ENCODE measurements at regions not wholly inside any gene's neighbourhood (a gene's known extent, or its start where the extent isn't known, plus 50 kb on each side); places are given as distances from the start of the nearest gene placed in this dataset.
"Not testable (repeated sequence)": the region's sequence is repeated elsewhere in the genome, so short reads cannot be mapped to it uniquely, and the experiment has no call there.

GRCh38 chr18:65608471-65608870 is 142.3 kb upstream of the CDH7 start:
- Mint-ChIP-seq H3K4me1 (no peaks in the 10 kb centered on the region), H3K27me3 (no peaks in the 10 kb centered on the region), H3K27ac (ENCODE audit: low read depth) (no peak overlapping the region), H3K9me3 (peaks cover 22% of the 10 kb centered on the region), H3K4me3 (no peak overlapping the region), H3K36me3 (ENCODE audit: insufficient read depth) (no peaks in the 10 kb centered on the region)
- no peak for DNase-seq (ENCODE audit: low spot score in 2 of 2)
- no peak for ATAC-seq (replicated peaks; ENCODE audit: extremely low read depth, poor library complexity, severe bottlenecking)

DNA sequence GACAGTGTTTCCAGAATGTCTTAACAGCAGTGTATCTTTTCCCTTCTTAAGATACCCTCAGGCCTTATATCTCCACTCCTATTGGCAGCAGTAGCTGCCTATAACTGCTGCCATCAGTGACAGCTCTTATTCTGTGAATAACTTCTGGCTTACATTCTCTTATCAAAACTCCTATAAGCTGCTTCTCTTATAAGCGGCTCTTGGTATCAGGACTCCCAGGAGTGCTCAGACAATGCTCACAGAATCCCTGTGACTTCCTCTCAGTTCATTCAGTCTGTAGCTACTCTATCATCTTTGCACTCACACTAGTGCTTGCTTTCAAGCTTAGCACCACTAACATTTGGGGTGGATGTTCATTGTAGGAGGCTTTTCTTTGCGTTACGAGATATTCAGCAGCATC is 143.7 kb upstream of the CDH7 start:
- Mint-ChIP-seq H3K27ac (ENCODE audit: low read depth) (no peak overlapping the region), H3K9me3 (peaks cover 21% of the 10 kb centered on the region), H3K36me3 (ENCODE audit: insufficient read depth) (no peaks in the 10 kb centered on the region), H3K27me3 (no peaks in the 10 kb centered on the region), H3K4me3 (no peak overlapping the region), H3K4me1 (no peaks in the 10 kb centered on the region)
- DNase-seq (ENCODE audit: low spot score in 2 of 2) (no peak), ATAC-seq (replicated peaks; ENCODE audit: extremely low read depth, poor library complexity, severe bottlenecking) (no peak)

DNA sequence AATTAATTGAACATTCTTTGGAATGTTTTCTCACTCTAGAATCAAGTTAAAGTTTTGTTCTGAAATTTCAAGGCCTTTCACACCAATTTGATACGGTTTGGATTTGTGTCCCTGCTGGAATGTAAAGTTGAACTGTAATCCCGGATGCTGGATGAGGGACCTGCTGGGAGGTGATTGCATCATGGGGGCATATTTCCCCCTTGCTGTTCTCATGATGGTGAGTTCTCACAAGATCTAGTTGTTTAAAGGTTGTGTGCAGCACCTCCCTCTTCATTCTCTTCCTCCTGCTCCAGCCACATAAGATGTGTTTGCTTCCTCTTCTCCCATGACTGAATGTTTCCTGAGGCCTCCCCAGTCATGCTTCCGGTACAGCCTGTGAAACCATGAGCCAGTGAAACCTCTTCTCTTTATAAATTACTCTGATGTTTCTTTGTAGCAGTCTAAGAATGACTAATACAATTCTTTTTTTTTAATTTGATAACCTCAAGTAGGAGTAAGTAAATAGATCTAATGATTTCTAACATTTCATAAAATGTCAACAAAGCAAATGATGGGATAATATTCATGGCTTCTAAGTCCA is 144.2 kb upstream of the CDH7 start:
- DNase-seq (ENCODE audit: low spot score in 2 of 2) (no peak), ATAC-seq (replicated peaks; ENCODE audit: extremely low read depth, poor library complexity, severe bottlenecking) (no peak)
- Mint-ChIP-seq H3K9me3 (peaks cover 22% of the 10 kb centered on the region), H3K4me1 (no peaks in the 10 kb centered on the region), H3K27ac (ENCODE audit: low read depth) (no peak overlapping the region), H3K4me3 (no peak overlapping the region), H3K27me3 (no peaks in the 10 kb centered on the region), H3K36me3 (ENCODE audit: insufficient read depth) (no peaks in the 10 kb centered on the region)

- not testable (repeated sequence) for H3K4me1 Mint-ChIP-seq; H3K27me3 Mint-ChIP-seq; H3K4me3 Mint-ChIP-seq; ATAC-seq (replicated peaks; ENCODE audit: extremely low read depth, poor library complexity, severe bottlenecking); H3K27ac Mint-ChIP-seq (ENCODE audit: low read depth); H3K36me3 Mint-ChIP-seq (ENCODE audit: insufficient read depth); DNase-seq (ENCODE audit: low spot score in 2 of 2)
- H3K9me3 Mint-ChIP-seq: peaks cover 22% of the 10 kb centered on the region
Measured at GRCh38 chr18:65605352-65605751, 145.5 kb upstream of the CDH7 start.

DNA sequence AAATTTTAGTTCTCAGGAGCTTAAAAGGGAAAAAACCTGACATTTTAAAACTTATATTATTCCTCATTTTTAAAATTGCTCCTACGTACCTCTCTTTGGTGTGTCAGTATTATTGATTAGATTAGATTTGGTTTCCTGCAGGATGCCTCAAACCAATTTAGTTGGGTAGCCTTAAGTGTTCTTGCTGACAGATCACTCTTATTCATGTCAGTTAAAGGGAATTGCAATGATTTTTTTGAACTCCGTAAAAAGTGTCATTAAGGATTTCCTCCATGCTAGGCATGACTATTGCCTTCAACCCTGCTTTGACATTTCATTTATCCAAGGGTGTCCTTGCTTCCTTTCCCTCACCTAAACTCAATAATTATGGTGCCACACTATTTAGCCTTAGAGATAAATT is 149.0 kb upstream of the CDH7 start:
- no peak for ATAC-seq (replicated peaks; ENCODE audit: extremely low read depth, poor library complexity, severe bottlenecking)
- H3K4me3 Mint-ChIP-seq: no peak overlapping the region
- no peaks in the 10 kb centered on the region for H3K36me3 Mint-ChIP-seq (ENCODE audit: insufficient read depth)
- peaks cover 15% of the 10 kb centered on the region for H3K9me3 Mint-ChIP-seq
- H3K27ac Mint-ChIP-seq (ENCODE audit: low read depth): no peak overlapping the region
- no peaks in the 10 kb centered on the region for H3K27me3 Mint-ChIP-seq
- DNase-seq (ENCODE audit: low spot score in 2 of 2): no peak
- H3K4me1 Mint-ChIP-seq: no peaks in the 10 kb centered on the region

DNA sequence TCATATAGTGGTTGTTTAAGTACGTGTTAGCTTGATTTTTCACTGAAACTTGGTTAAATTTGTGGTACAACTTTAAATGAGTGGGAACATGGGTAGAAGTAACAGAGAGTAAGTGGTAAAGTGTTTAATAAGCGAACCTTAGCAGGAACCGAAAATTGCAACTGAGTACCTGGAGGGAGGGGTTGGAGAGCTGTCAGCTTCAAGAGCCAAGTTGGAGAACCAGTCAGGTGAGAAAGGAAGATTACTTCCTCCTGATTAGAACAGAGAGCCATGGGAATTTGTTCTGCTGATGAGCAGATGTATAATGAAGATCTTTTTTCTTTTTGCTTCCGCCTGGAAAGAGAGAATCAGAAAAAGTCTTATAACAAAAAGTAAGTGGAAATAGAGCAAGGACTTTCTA is 158.4 kb upstream of the CDH7 start:
- H3K4me3 Mint-ChIP-seq: no peak overlapping the region
- DNase-seq (ENCODE audit: low spot score in 2 of 2) (no peak), ATAC-seq (replicated peaks; ENCODE audit: extremely low read depth, poor library complexity, severe bottlenecking) (no peak)
- H3K27ac Mint-ChIP-seq (ENCODE audit: low read depth): no peak overlapping the region
- no peaks in the 10 kb centered on the region for H3K36me3 Mint-ChIP-seq (ENCODE audit: insufficient read depth)
- no peaks in the 10 kb centered on the region for H3K27me3 Mint-ChIP-seq
- no peaks in the 10 kb centered on the region for H3K4me1 Mint-ChIP-seq
- H3K9me3 Mint-ChIP-seq: peaks cover 30% of the 10 kb centered on the region

GRCh38 chr18:65587491-65587890 is 163.3 kb upstream of the CDH7 start:
- ATAC-seq (replicated peaks; ENCODE audit: extremely low read depth, poor library complexity, severe bottlenecking) (no peak), DNase-seq (ENCODE audit: low spot score in 2 of 2) (no peak)
- H3K36me3 Mint-ChIP-seq (ENCODE audit: insufficient read depth): no peaks in the 10 kb centered on the region
- no peaks in the 10 kb centered on the region for H3K4me1 Mint-ChIP-seq
- no peak overlapping the region for H3K4me3 Mint-ChIP-seq
- no peak overlapping the region for H3K27ac Mint-ChIP-seq (ENCODE audit: low read depth)
- H3K9me3 Mint-ChIP-seq: peaks cover 36% of the 10 kb centered on the region
- no peaks in the 10 kb centered on the region for H3K27me3 Mint-ChIP-seq

DNA sequence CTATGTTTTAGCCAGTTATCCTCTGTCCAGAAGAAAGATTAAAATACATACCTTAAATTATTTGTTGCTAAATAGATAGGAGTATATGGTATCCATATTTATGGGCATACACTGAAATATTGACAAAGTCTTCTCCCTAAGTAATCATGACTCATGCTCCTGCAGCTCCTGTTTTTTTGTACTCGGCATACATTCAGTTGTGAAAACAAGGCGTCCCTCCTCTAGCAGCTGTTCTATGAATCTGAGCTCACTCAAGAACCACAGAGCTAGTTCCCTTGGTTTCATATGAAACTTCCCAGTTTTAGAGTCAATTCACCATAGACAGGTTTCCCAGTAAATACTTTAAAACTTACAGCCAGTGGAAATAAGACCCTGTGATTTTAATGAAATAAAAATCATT is 168.7 kb upstream of the CDH7 start:
- not testable (repeated sequence) for H3K27ac Mint-ChIP-seq (ENCODE audit: low read depth); ATAC-seq (replicated peaks; ENCODE audit: extremely low read depth, poor library complexity, severe bottlenecking)
- H3K9me3 Mint-ChIP-seq: peaks cover 18% of the 10 kb centered on the region

GRCh38 chr18:65568866-65569265 is 181.9 kb upstream of the CDH7 start:
- H3K9me3 Mint-ChIP-seq: no peaks in the 10 kb centered on the region
- H3K4me1 Mint-ChIP-seq: no peaks in the 10 kb centered on the region
- H3K27me3 Mint-ChIP-seq: no peaks in the 10 kb centered on the region
- no peaks in the 10 kb centered on the region for H3K36me3 Mint-ChIP-seq (ENCODE audit: insufficient read depth)
- DNase-seq (ENCODE audit: low spot score in 2 of 2): no peak
- H3K27ac Mint-ChIP-seq (ENCODE audit: low read depth): no peak overlapping the region
- H3K4me3 Mint-ChIP-seq: no peak overlapping the region
- ATAC-seq (replicated peaks; ENCODE audit: extremely low read depth, poor library complexity, severe bottlenecking): no peak

More for the DNA sequence above, 168.7 kb upstream of the CDH7 start:
- H3K4me1 Mint-ChIP-seq; H3K4me3 Mint-ChIP-seq; H3K36me3 Mint-ChIP-seq (ENCODE audit: insufficient read depth); H3K27me3 Mint-ChIP-seq; DNase-seq (ENCODE audit: low spot score in 2 of 2): not testable (repeated sequence)

DNA sequence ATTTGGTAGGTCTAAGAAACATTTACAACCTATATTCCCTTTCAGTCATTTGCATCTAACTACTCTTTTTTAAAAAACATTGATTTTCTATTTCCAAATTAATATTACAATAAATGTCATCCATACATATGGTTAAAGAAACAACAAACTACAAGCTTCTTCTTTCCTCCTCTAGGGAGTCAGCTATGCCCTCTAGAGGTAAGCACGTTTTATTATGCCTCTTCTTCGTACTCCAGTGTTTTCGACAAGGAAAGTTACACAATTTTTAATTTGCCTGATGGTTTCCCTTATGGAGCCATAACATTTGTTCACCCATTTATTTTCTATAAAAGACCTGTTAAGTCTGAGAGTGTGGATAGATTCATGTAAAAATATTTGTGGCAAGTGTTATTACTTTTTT is 183.4 kb upstream of the CDH7 start:
- no peaks in the 10 kb centered on the region for H3K27me3 Mint-ChIP-seq
- H3K4me3 Mint-ChIP-seq: no peak overlapping the region
- DNase-seq (ENCODE audit: low spot score in 2 of 2) (no peak), ATAC-seq (replicated peaks; ENCODE audit: extremely low read depth, poor library complexity, severe bottlenecking) (no peak)
- H3K4me1 Mint-ChIP-seq: no peaks in the 10 kb centered on the region
- H3K9me3 Mint-ChIP-seq: no peaks in the 10 kb centered on the region
- no peaks in the 10 kb centered on the region for H3K36me3 Mint-ChIP-seq (ENCODE audit: insufficient read depth)
- no peak overlapping the region for H3K27ac Mint-ChIP-seq (ENCODE audit: low read depth)

DNA sequence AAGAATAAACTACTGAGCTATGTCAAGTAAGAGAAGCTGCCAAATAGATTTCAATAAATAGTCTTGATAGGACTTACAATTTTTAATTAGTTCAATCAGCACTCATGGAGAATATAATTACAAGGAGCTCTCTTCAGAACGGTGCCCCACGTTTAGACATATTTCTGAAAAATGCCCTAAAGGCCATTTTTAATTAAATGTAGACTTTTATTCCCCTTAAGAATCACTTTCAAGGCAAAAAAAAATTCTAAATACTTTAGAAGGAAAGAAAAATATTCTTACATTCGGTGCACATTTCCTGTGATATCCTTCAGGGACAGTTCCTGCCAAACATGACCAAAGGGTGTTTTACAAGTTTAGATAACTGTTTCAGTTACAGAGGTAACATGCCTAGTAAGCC is 202.5 kb upstream of the CDH7 start:
- DNase-seq (ENCODE audit: low spot score in 2 of 2) (no peak), ATAC-seq (replicated peaks; ENCODE audit: extremely low read depth, poor library complexity, severe bottlenecking) (no peak)
- no peaks in the 10 kb centered on the region for H3K27me3 Mint-ChIP-seq
- H3K9me3 Mint-ChIP-seq: peaks cover 7% of the 10 kb centered on the region
- H3K4me3 Mint-ChIP-seq: no peak overlapping the region
- no peak overlapping the region for H3K27ac Mint-ChIP-seq (ENCODE audit: low read depth)
- no peaks in the 10 kb centered on the region for H3K4me1 Mint-ChIP-seq
- H3K36me3 Mint-ChIP-seq (ENCODE audit: insufficient read depth): no peaks in the 10 kb centered on the region

DNA sequence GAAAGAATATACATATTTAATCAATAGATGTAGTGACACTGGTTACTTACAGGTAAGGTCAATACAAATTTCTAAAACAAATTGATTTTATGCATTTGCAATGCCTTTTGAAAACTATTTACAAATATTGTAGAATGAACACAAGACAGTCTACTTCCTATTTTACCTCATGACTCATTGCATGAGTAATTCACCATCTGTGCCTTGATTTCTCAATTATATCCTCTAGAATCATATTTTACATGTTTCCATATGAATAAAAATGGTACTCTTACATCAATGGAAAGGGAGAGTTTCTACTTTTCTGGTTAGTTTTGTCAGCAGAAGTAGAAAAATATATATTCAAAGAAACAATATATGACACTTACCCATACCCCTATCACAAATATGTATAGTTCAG is 203.8 kb upstream of the CDH7 start:
- Mint-ChIP-seq H3K27ac (ENCODE audit: low read depth) (no peak overlapping the region), H3K9me3 (peaks cover 7% of the 10 kb centered on the region), H3K27me3 (no peaks in the 10 kb centered on the region), H3K4me1 (no peaks in the 10 kb centered on the region), H3K36me3 (ENCODE audit: insufficient read depth) (no peaks in the 10 kb centered on the region), H3K4me3 (no peak overlapping the region)
- DNase-seq (ENCODE audit: low spot score in 2 of 2) (no peak), ATAC-seq (replicated peaks; ENCODE audit: extremely low read depth, poor library complexity, severe bottlenecking) (no peak)

DNA sequence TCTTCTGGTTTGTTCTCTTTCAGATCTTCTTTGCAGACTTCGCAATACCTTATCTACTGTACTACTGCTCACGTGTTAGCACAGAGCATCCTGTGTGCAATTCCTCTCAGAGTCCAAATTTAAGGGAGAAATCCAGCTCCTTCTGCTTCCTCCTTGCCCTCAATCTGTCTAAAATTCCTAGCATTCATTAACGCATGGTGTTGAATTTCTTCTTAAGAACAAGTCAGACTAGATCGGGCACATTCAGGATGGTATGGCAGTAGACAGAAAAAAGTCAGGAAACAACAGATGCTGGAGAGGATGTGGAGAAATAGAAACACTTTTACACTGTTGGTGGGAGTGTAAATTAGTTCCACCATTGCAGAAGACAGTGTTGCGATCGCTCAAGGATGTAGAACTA is 206.1 kb upstream of the CDH7 start:
- DNase-seq (ENCODE audit: low spot score in 2 of 2) (no peak), ATAC-seq (replicated peaks; ENCODE audit: extremely low read depth, poor library complexity, severe bottlenecking) (no peak)
- Mint-ChIP-seq H3K36me3 (ENCODE audit: insufficient read depth) (no peaks in the 10 kb centered on the region), H3K4me3 (no peak overlapping the region), H3K9me3 (no peaks in the 10 kb centered on the region), H3K27ac (ENCODE audit: low read depth) (no peak overlapping the region), H3K4me1 (no peaks in the 10 kb centered on the region), H3K27me3 (no peaks in the 10 kb centered on the region)
